HG03064 (cell line): ENCODE measurements at regions not wholly inside any gene's neighbourhood (a gene's known extent, or its start where the extent isn't known, plus 50 kb on each side); places are given as distances from the start of the nearest gene placed in this dataset.
"Not testable (repeated sequence)": the region's sequence is repeated elsewhere in the genome, so short reads cannot be mapped to it uniquely, and the experiment has no call there.

Source experiments
- ATAC-seq: cut with Tn5 transposase; IDR thresholded peaks from one replicate; pipeline ENCODE4 v1.9.1; 2021; ENCODE audit warnings: low read depth; ENCODE audit not compliant: unreplicated experiment

- ATAC-seq = no peak
Observed at GRCh38 chr18:9008709-9009635, 93.5 kb upstream of the NDUFV2 start.

GRCh38 chr18:9009703-9010488 lies 92.6 kb upstream of the NDUFV2 start:
- no peak for ATAC-seq

DNA sequence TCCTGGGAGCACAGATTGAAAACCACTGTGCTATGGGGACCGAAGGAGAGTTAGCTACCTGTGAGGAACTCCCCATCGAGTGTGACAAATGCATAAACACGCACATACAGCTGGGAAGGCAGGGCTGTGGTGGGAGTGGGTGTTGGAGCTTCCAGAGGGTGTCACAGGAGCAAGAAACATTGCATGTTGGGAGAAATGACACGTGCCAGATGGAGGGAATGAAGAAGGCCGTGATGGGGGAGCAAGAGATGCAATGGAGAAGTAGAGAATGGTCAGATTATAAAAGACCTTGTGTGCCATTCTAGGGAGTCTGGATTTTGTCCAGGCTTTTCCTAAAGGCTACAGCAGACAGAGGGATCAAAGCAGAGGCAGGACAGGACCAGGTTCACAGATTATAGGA lies 91.1 kb upstream of the NDUFV2 start:
- ATAC-seq = no peak

DNA sequence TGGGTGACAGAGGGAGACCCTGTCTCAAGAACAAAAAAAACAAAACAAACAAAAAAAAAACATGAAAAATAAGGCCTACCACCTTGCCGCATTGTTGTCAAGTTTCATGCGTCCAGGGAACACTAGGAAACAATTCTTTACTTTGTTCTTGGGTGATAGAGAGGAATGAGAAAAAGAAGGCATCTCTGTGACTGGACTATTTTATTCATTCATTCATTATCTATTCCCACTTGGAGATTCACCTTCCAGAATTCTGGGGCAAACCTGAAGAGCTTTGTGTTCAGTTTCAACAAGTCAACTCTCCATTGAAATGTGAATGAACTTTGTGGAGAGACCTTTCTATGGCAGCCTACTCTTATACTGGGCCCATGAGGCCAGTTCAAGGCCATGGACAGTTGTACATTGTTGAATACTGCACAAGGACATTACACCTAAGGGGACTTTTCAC lies 88.5 kb upstream of the NDUFV2 start:
- ATAC-seq = no peak

- ATAC-seq = no peak
Observed at GRCh38 chr18:9015689-9016088, 86.8 kb upstream of the NDUFV2 start.

DNA sequence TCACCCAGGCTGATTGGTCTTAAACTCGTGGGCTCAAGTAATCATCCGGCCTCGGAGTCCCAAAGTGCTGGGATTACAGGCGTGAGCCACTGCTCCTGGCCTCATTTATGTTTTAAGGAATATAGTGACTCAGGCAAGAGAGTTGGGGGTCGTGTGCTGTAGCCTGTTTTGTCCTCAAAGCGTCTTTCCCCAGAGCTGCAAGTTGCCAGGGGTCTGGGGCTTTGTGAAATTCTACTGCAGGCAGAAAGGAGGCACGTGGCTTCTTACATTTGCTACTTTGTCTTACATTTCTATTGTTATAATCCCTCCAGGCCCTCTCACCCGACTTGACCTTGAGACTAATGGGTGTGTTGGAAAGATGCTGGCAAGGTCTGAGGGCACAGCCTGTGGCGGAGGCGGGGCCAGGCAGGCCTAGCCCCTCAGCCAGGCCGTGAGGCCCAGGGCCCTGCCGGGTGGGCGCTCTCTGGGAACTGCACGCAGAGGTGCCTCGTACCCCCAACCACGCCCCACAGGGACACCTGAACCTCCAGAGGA lies 85.8 kb upstream of the NDUFV2 start:
- ATAC-seq = peak; percentile 34

DNA sequence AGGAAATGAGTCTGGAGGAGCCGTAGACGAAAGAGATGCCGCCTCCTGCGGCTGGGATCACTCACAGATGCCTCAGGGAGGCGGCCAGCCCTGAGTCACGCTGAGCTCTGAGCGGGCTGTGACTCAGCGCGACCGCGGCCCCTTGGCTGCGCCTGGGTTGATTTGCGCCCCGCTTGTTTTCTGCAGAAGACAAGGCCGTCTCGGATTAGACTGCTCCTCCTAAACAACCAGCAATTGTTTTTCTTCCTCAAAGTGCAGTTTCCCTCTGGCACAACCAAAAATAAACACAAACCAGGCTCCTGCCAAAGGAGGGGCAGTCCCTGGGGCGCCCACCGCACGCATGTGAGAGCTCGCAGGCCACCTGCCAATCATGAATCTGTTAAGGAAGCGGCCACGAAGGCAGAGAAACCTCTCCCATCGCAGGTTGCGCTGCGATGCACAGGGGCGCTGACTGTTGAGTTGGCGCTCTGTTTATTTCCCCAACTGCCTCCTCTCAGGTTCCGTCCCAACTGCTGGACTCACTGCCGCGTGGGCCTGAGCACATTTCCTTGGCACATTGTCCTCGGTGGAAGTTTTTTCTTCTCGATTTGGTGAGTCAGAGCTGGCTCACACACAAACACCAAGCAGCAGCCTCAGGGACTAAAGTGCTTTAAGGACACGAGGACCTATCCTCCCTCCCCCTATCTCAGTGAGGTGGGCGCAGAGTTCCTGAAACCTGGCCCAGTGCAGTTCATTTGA lies 85.2 kb upstream of the NDUFV2 start:
- ATAC-seq = peak; percentile 83

DNA sequence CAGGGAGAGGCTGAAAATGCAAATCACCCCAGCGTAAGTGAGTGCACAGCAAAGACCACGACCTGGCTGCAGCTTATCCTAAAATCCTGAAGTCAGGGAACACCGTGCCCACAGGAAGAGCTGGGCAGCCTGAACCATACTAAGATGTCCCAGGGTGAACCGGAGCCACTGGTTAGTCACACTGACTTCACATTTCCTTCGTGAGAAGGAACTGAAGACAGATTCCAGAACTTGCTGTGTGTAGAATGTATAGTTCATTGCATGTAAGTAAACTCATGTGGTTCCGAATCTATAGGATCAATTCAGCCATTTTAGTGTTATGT lies 84.6 kb upstream of the NDUFV2 start:
- ATAC-seq = no peak

GRCh38 chr18:9019135-9019534 lies 83.4 kb upstream of the NDUFV2 start:
- ATAC-seq = no peak

DNA sequence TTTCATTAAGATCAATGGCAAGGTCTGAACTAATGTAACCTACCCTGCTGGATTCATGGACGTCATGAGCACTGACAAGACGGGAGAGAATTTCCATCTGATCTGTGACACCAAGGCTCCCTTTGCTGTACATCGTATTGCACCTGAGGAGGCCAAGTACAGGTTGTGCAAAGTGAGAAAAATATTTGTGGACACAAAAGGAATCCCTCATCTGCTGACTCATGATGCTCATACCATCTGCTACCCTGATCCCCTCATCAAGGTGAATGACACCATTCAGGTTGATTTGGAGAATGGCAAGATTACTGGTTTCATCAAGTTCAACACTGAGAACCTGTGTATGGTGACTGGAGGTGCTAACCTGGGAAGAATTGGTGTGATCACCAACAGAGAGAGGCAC lies 82.3 kb upstream of the NDUFV2 start:
- ATAC-seq = no peak

DNA sequence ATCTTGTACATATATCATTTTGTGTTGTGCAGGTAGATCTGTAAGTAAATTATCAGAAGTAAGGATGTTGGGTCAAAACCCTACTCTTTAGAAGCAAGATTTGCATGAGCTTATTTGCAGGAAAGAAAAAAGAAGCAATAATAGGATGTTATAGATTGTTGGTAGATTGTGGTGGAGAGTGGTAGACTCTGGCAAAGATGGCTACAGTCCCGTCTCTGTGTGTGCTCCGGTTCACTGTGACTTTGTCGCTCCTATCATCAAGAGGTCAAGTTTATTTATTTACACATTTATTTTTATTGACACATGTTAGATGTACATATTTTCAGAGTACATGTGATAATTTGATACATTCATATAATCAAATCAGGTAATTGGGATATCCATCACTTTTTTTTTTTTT lies 81.0 kb upstream of the NDUFV2 start:
- no peak for ATAC-seq

DNA sequence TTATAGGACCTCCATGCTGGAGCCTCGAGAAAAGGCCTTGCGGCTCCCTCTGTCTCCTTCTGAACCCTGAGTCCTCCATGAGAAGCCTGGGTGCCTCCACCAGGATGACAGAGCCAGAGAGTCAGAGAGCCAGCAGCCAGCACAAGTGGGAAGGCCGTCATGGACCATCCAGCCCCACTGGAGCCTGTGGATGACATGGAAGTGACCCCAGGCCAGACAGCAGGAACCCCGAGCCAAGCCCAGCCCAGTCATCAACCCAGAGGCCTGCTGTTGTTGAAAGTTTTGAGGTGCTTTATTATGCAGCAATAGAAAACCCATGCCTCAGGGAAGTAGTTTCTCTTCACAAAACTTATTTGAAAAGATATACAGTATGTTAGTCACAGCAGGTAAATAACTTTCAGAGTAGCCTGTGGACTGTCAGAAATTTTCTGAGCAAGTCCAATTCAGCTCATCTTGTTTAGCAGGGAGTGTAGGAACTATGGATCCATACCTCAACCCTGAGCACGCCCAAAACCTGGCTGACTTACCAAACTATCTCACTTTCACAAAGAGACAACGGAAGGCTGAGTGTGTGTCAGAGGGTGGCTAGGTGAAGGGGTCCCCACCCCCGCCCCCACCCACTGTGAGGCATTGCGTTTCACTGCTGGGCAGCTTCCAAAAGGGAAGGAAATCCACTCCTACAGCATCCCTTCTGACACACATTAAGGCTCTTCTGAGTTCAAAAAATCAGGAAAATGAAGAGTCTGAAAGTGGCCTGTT lies 79.9 kb upstream of the NDUFV2 start:
- no peak for ATAC-seq

- not testable (repeated sequence) for ATAC-seq
Observed at GRCh38 chr18:9024031-9024646, 78.4 kb upstream of the NDUFV2 start.

DNA sequence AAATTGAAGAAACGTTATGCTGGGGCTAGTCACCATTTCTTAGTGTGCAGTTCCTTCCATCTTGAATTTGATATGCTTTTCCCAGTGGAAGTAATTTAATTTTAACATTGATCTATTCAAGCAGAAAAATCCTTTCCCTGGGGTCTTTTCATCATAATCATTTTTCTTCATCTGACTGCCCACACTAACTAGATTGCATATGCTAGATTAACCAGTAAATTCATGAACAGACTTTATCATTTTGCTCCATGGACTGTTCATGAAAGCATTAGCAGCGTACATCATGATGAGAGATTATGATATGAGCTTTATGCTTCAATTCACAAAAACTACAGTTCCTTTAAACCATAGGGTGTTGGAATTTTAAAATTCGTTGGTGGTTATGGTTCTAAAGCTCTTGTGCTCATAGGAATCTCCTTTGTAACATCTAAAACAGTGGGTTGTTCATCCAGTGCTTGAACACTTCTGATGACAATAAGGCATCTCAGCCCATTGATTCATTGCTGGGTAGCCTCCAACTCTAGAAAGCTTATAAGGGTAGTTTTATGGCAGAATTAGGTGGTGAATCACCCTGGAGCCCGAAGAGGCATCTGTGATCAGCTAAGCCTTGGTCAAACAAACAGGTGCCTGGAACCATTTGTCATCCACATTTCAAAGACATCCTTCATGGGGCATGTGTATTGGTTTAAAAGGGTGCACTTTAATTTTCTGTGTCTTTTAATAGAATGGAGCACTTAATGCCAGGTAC lies 77.2 kb upstream of the NDUFV2 start:
- ATAC-seq = no peak

GRCh38 chr18:9029131-9029530 lies 73.4 kb upstream of the NDUFV2 start:
- ATAC-seq = no peak

GRCh38 chr18:9032519-9032918 lies 70.0 kb upstream of the NDUFV2 start:
- no peak for ATAC-seq

DNA sequence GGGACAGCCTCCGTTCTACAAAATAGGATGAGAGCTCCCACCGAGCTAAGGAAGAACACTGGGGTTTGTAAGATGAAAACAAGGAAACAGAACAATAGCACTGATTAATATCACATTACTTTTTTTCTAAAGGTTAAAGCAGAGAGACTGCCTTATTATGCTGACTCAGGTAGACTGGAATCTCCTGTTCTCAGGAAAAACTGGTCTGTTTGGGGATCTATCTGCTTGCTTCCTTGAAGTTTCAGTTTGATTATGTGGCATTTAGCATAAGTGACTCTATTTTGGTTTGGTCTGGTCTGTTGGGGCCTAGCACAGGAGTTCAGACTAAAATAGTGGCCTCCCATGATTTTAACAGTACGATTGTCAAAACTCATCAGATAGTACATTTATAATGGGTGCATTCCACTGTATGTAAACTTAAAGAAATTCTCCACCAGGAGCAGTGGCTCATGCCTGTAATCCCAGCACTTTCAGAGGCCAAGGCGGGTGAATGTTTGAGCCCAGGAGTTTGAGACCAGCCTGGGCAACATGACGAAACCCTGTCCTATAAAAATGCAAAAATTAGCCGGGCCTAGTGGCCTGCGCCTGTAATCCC lies 64.1 kb upstream of the NDUFV2 start:
- ATAC-seq = no peak

DNA sequence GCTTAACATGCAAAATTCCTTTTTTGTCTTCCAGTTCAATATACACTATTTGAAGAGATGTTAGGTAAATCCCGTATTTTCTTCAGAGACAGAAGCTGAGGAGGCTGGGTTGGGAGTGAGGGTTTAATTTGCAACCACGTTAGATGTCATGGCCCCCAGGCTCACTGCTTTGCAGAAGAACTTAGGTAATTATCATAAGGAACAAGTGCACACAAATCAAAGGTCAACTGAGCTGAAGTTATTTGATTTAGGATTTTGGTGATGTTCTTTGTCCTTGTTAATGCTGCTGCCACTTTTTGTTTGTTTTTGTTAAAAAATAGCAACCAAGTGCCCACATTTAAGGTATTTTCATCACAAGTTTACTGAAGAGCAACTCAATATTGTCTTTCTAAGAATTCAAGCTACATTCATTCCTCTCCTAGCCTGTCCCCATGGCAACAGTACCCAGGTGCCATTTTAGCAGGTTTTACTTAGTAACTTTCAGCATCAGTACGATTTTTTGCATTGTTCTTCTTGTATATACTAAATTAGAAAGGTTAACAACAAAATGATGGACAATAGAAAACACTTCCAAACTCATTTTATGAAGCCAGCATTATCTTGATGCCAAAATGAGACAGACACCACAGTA lies 62.9 kb upstream of the NDUFV2 start:
- ATAC-seq = no peak
